Lung (tissue), 11 donors: ENCODE measurements at regions not wholly inside any gene's neighbourhood (a gene's known extent, or its start where the extent isn't known, plus 50 kb on each side); places are given as distances from the start of the nearest gene placed in this dataset.
A peak's percentile ranks its signal among the peaks of the same experiment; 100 is the strongest.

ENCODE experiments used
- ATAC-seq: fragments of 200-7000 bp; cut with Tn5 transposase; one replicate; pipeline ENCODE4 v1.9.1; 2020; ENCODE audit warnings: moderate number of reproducible peaks; ENCODE audit not compliant: insufficient read depth, low FRiP score
- DNase-seq, 3 donors: peaks; one replicate each; pipeline ENCODE4 v3.0.0-alpha.2; 2013 to 2017
- H3K27ac ChIP-seq, 2 donors: one replicate each; pipeline ENCODE4 v1.5.1; 2013; ENCODE audit warnings: mild to moderate bottlenecking in 2 of 2, moderate library complexity in 2 of 2, control low read depth in 1 of 2, inconsistent platforms in 1 of 2, low read depth in 1 of 2, low read length in 1 of 2
- H3K27me3 ChIP-seq, 3 donors: one replicate each; pipeline ENCODE4 v1.5.1; 2013; ENCODE audit warnings: low read length in 2 of 3; ENCODE audit not compliant: control insufficient read depth in 3 of 3, insufficient read depth in 3 of 3
- H3K36me3 ChIP-seq, 4 donors: one replicate each; pipeline ENCODE4 v1.5.1; 2013; ENCODE audit warnings: low read length in 4 of 4, mild to moderate bottlenecking in 1 of 4, moderate library complexity in 1 of 4; ENCODE audit not compliant: control insufficient read depth in 4 of 4, insufficient read depth in 4 of 4
- H3K4me1 ChIP-seq, 5 donors: one replicate each; pipeline ENCODE4 v1.5.1; 2013; ENCODE audit warnings: low read length in 5 of 5, mild to moderate bottlenecking in 2 of 5, moderate library complexity in 1 of 5; ENCODE audit not compliant: control insufficient read depth in 5 of 5, insufficient read depth in 5 of 5
- H3K4me3 ChIP-seq: one replicate; pipeline ENCODE4 v1.5.1; 2013; ENCODE audit warnings: mild to moderate bottlenecking, control low read depth, moderate library complexity
- H3K9ac ChIP-seq, 2 donors: one replicate each; pipeline ENCODE4 v1.5.1; 2013; ENCODE audit warnings: low read length in 2 of 2, control low read depth in 1 of 2; ENCODE audit not compliant: insufficient read depth in 1 of 2
- H3K9me3 ChIP-seq, 4 donors: one replicate each; pipeline ENCODE4 v1.5.1; 2013; ENCODE audit warnings: low read length in 3 of 4, mild to moderate bottlenecking in 1 of 4, moderate library complexity in 1 of 4; ENCODE audit not compliant: control insufficient read depth in 4 of 4, insufficient read depth in 3 of 4
- CTCF ChIP-seq: IDR thresholded peaks from 2 replicates; pipeline ENCODE4 v1.5.1; 2012; ENCODE audit warnings: mild to moderate bottlenecking; ENCODE audit errors: control extremely low read depth, extremely low read depth
- WGBS, 2 donors: extraction: QIAGEN DNeasy Blood & Tissue Kit; methylation state at CpG; one replicate each; pipeline ENCODE4 v1.1.7; 2013; 5-methylcytosine and 5-hydroxymethylcytosine counted together
- donor health status: control.
- donor health status: control.
- donor health status: Bipolar disorder and iron deficiency.
- donor health status: healthy.
- donor health status: DM: yes; HTN: yes; CAD: no.

GRCh38 chr14:89707086-89707485, 247.4 kb downstream of the EFCAB11 start:
- Histone ChIP-seq H3K4me3 (no peak overlapping the region), H3K27me3 (no peaks in the 10 kb centered on the region), H3K4me1 (peaks cover 0 to 3% (median 0%) of the 10 kb centered on the region in 5 donors), H3K36me3 (no peaks in the 10 kb centered on the region), H3K27ac (no peak overlapping the region), H3K9ac (no peak overlapping the region), H3K9me3 (peaks cover 0 to 1% (median 0%) of the 10 kb centered on the region in 4 donors)
- WGBS, 2 donors: 94 to 95% methylated on average over 2 of the region's 2 CpGs
- TF ChIP-seq CTCF: no peak
- DNase-seq (no peak), ATAC-seq (no peak)

- TF ChIP-seq CTCF: no peak
- WGBS, 2 donors: 83 to 90% methylated on average over 2 of the region's 2 CpGs
- Histone ChIP-seq H3K9ac (no peak overlapping the region), H3K27me3 (no peaks in the 10 kb centered on the region), H3K36me3 (no peaks in the 10 kb centered on the region), H3K4me1 (peaks cover 0 to 15% (median 4%) of the 10 kb centered on the region in 5 donors), H3K4me3 (no peak overlapping the region), H3K27ac (no peak overlapping the region), H3K9me3 (peaks cover 0 to 1% (median 0%) of the 10 kb centered on the region in 4 donors)
- ATAC-seq (no peak), DNase-seq (no peak)
Observed at GRCh38 chr14:89702876-89703200, 251.7 kb downstream of the EFCAB11 start.

GRCh38 chr14:89702073-89702875, 252.3 kb downstream of the EFCAB11 start:
- Histone ChIP-seq H3K9me3 (peaks cover 0 to 1% (median 0%) of the 10 kb centered on the region in 4 donors), H3K4me3 (no peak overlapping the region), H3K27me3 (no peaks in the 10 kb centered on the region), H3K9ac (peak overlapping the region in 1 of 2 donors; percentile 59), H3K4me1 (peaks cover 0 to 15% (median 4%) of the 10 kb centered on the region in 5 donors), H3K27ac (peak overlapping the region in 1 of 2 donors; percentile 81), H3K36me3 (no peaks in the 10 kb centered on the region)
- DNase-seq (peak; percentile 51 to 76 (median 66)), ATAC-seq (no peak)
- 53 to 72% methylated on average over 6 of the region's 6 CpGs for WGBS, 2 donors
- TF ChIP-seq CTCF: no peak
